Peyer's patch (tissue), 4 donors: ENCODE measurements at regions not wholly inside any gene's neighbourhood (a gene's known extent, or its start where the extent isn't known, plus 50 kb on each side); places are given as distances from the start of the nearest gene placed in this dataset.

ENCODE experiments used
- CTCF ChIP-seq, 6 experiments: fragments of 450-650 bp in 4 of 6; fragments of 200-600 bp in 2 of 6; sonication (generic) in 1 of 6; IDR thresholded peaks; one replicate each; pipeline ENCODE4 v1.5.1; 2017 to 2019; ENCODE audit warnings: antibody characterized with exemption in 6 of 6, mild to moderate bottlenecking in 3 of 6, moderate library complexity in 1 of 6
- POLR2A ChIP-seq, 2 donors: fragments of 450-650 bp; IDR thresholded peaks; one replicate each; pipeline ENCODE4 v1.5.1; 2017; ENCODE audit warnings: antibody characterized with exemption in 2 of 2, mild to moderate bottlenecking in 2 of 2, moderate library complexity in 2 of 2

GRCh38 chr14:98382662-98383061, 889.3 kb downstream of the BCL11B start:
- TF ChIP-seq CTCF (IDR thresholded peaks at IDR 0.05) (no peak), POLR2A (IDR thresholded peaks at IDR 0.05) (no peak)
